Ovary (tissue), 7 donors: ENCODE measurements at regions not wholly inside any gene's neighbourhood (a gene's known extent, or its start where the extent isn't known, plus 50 kb on each side); places are given as distances from the start of the nearest gene placed in this dataset.

Source experiments
- DNase-seq, 5 donors: peaks; one replicate each; pipeline ENCODE4 v3.0.0-alpha.2; 2019 to 2020
- H3K27ac ChIP-seq, 2 donors: fragments of 200-600 bp; one replicate each; pipeline versions ENCODE4 v1.5.1 to v1.8.0; 2019 to 2022
- H3K27me3 ChIP-seq: fragments of 200-600 bp; one replicate; pipeline ENCODE4 v1.8.0; 2022
- H3K36me3 ChIP-seq: fragments of 200-600 bp; sonication (generic); one replicate; pipeline ENCODE4 v1.5.1; 2019
- H3K4me1 ChIP-seq: one replicate; pipeline ENCODE4 v1.8.1; 2013; ENCODE audit warnings: mild to moderate bottlenecking, moderate library complexity; ENCODE audit not compliant: insufficient read depth
- H3K4me3 ChIP-seq: fragments of 200-600 bp; sonication (generic); one replicate; pipeline ENCODE4 v1.5.1; 2017
- H3K9me3 ChIP-seq, 2 donors: fragments of 200-600 bp in 1 of 2; sonication (generic) in 1 of 2; one replicate each; pipeline versions ENCODE4 v1.5.1 to v1.8.1; 2013 to 2019; ENCODE audit warnings: mild to moderate bottlenecking in 1 of 2, moderate library complexity in 1 of 2
- CTCF ChIP-seq, 3 donors: fragments of 450-650 bp in 2 of 3; fragments of 200-600 bp in 1 of 3; IDR thresholded peaks; one replicate each; pipeline versions ENCODE4 v1.5.1 to v1.8.0; 2016 to 2022; ENCODE audit warnings: antibody characterized with exemption in 3 of 3, mild to moderate bottlenecking in 1 of 3
- EP300 ChIP-seq: sonication (generic); formaldehyde crosslinking; IDR thresholded peaks from one replicate; pipeline ENCODE4 v1.6.1; 2017; ENCODE audit warnings: antibody characterized with exemption
- POLR2A ChIP-seq: fragments of 450-650 bp; IDR thresholded peaks from one replicate; pipeline ENCODE4 v1.6.1; 2017; ENCODE audit warnings: antibody characterized with exemption, mild to moderate bottlenecking, moderate library complexity
- WGBS, 3 donors: extraction: QIAGEN DNeasy Blood & Tissue Kit in 1 of 3; methylation state at CpG; one replicate each; pipeline versions ENCODE4 v1.1.5 to v1.1.7; 2013 to 2017; 5-methylcytosine and 5-hydroxymethylcytosine counted together
- intact Hi-C, 4 donors: fragments of 100-400 bp; cut with DNase I; formaldehyde crosslinking; loops; one replicate each; pipeline versions ENCODE4 v1.11.0 to v1.15.1; 2022 to 2023
- donor health status: DM: no; HTN: no; CAD: no; lungs with moderate emphysema.
- donor health status: DM: no; HTN: no; CAD: no.
- donor health status: Bipolar disorder and iron deficiency.
- donor health status: DM: no; HTN: no; CAD: no.
- donor health status: DM: yes; HTN: yes; CAD: no.

GRCh38 chr15:93294066-93294465 is 205.1 kb upstream of the RGMA start:
- H3K36me3 ChIP-seq = no peaks in the 10 kb centered on the region
- no peaks in the 10 kb centered on the region for H3K27me3 ChIP-seq
- no peak overlapping the region for H3K27ac ChIP-seq
- H3K4me3 ChIP-seq = no peak overlapping the region
- WGBS, 3 donors = 39 to 76% (median 39%) methylated on average over 1 of the region's 1 CpG
- DNase-seq = no peak
- intact Hi-C loops = no loop called here
- no peaks in the 10 kb centered on the region for H3K4me1 ChIP-seq
- no peak for TF ChIP-seq EP300
- TF ChIP-seq POLR2A = no peak
- TF ChIP-seq CTCF (IDR thresholded peaks at IDR 0.05) = no peak
- H3K9me3 ChIP-seq = no peaks in the 10 kb centered on the region

GRCh38 chr15:93291380-93291779 is 202.4 kb upstream of the RGMA start:
- WGBS, 3 donors = 77 to 95% (median 93%) methylated on average over 5 of the region's 5 CpGs
- no peaks in the 10 kb centered on the region for H3K9me3 ChIP-seq
- H3K27ac ChIP-seq = no peak overlapping the region
- H3K4me1 ChIP-seq = no peaks in the 10 kb centered on the region
- intact Hi-C loops = no loop called here
- no peak overlapping the region for H3K4me3 ChIP-seq
- no peak for TF ChIP-seq CTCF (IDR thresholded peaks at IDR 0.05)
- TF ChIP-seq POLR2A = no peak
- no peak for TF ChIP-seq EP300
- DNase-seq = no peak
- H3K27me3 ChIP-seq = no peaks in the 10 kb centered on the region
- no peaks in the 10 kb centered on the region for H3K36me3 ChIP-seq

GRCh38 chr15:93290618-93290946 is 201.6 kb upstream of the RGMA start:
- no peak for TF ChIP-seq POLR2A
- Histone ChIP-seq H3K9me3 (no peaks in the 10 kb centered on the region), H3K27me3 (no peaks in the 10 kb centered on the region), H3K36me3 (no peaks in the 10 kb centered on the region), H3K4me3 (no peak overlapping the region), H3K4me1 (no peaks in the 10 kb centered on the region), H3K27ac (no peak overlapping the region)
- intact Hi-C loops = no loop called here
- WGBS, 3 donors = 72 to 95% (median 73%) methylated on average over 4 of the region's 4 CpGs
- no peak for DNase-seq

GRCh38 chr15:93289941-93290617 is 201.1 kb upstream of the RGMA start:
- intact Hi-C loops = no loop called here
- H3K36me3 ChIP-seq = no peaks in the 10 kb centered on the region
- TF ChIP-seq EP300 (no peak), CTCF (IDR thresholded peaks at IDR 0.05) (no peak), POLR2A (no peak)
- H3K9me3 ChIP-seq = no peaks in the 10 kb centered on the region
- H3K4me3 ChIP-seq = no peak overlapping the region
- H3K27me3 ChIP-seq = no peaks in the 10 kb centered on the region
- 69 to 75% (median 70%) methylated on average over 10 of the region's 10 CpGs for WGBS, 3 donors
- no peak overlapping the region for H3K27ac ChIP-seq
- no peaks in the 10 kb centered on the region for H3K4me1 ChIP-seq
- no peak for DNase-seq

GRCh38 chr15:93288728-93289294 is 199.8 kb upstream of the RGMA start:
- Histone ChIP-seq H3K36me3 (no peaks in the 10 kb centered on the region), H3K4me1 (no peaks in the 10 kb centered on the region), H3K27ac (no peak overlapping the region), H3K4me3 (no peak overlapping the region), H3K9me3 (no peaks in the 10 kb centered on the region), H3K27me3 (no peaks in the 10 kb centered on the region)
- 62 to 79% (median 67%) methylated on average over 9 of the region's 9 CpGs for WGBS, 3 donors
- DNase-seq = no peak
- intact Hi-C loops = no loop called here
- TF ChIP-seq CTCF (IDR thresholded peaks at IDR 0.05) (no peak), POLR2A (no peak), EP300 (no peak)
